A549 (cell line): ENCODE measurements at regions not wholly inside any gene's neighbourhood (a gene's known extent, or its start where the extent isn't known, plus 50 kb on each side); places are given as distances from the start of the nearest gene placed in this dataset.

Experiments
- CHD4 ChIP-seq: fragments of 200-600 bp; sonication (generic); IDR thresholded peaks from 2 replicates; pipeline ENCODE4 v1.6.1; 2016; ENCODE audit warnings: antibody characterized with exemption, mild to moderate bottlenecking, borderline replicate concordance
- CTCF ChIP-seq: fragments of >200 bp; sonication (Bioruptor Twin); formaldehyde crosslinking; IDR thresholded peaks from 3 replicates; pipeline ENCODE4 v1.5.1; 2016
- EP300 ChIP-seq, 2 experiments: fragments of >200 bp; sonication (Bioruptor Twin); formaldehyde crosslinking; IDR thresholded peaks; 2 replicates in 1 of 2; 3 replicates in 1 of 2; pipeline ENCODE4 v1.6.1; 2016 to 2017
- MYC ChIP-seq: IDR thresholded peaks from 2 replicates; pipeline ENCODE4 v1.6.1; 2012; ENCODE audit warnings: mild to moderate bottlenecking, inconsistent platforms, low read length, improper control_type of control experiment, borderline replicate concordance
- PBX3 ChIP-seq: IDR thresholded peaks from 2 replicates; pipeline ENCODE4 v1.6.1; 2012
- POLR2A ChIP-seq: IDR thresholded peaks from 2 replicates; pipeline ENCODE4 v1.6.1; 2012; ENCODE audit warnings: mild to moderate bottlenecking, low read length
- POLR2AphosphoS2 ChIP-seq: conservative IDR thresholded peaks from 2 replicates; pipeline ENCODE4 v1.6.1; 2012; ENCODE audit warnings: low read length, improper control_type of control experiment, inconsistent platforms
- RAD21 ChIP-seq, 2 experiments: fragments of >200 bp in 1 of 2; sonication (Bioruptor Twin) in 1 of 2; formaldehyde crosslinking in 1 of 2; IDR thresholded peaks in 1 of 2; conservative IDR thresholded peaks in 1 of 2; 2 replicates in 1 of 2; 3 replicates in 1 of 2; pipeline ENCODE4 v1.6.1; 2012 to 2018; ENCODE audit warnings: inconsistent platforms in 1 of 2
- REST ChIP-seq: fragments of 200-600 bp; sonication (generic); IDR thresholded peaks from 2 replicates; pipeline ENCODE4 v1.6.1; 2016; ENCODE audit warnings: antibody characterized with exemption, mild to moderate bottlenecking, moderate library complexity
- RNF2 ChIP-seq: fragments of 200-600 bp; sonication (generic); IDR thresholded peaks from 2 replicates; pipeline ENCODE4 v1.6.1; 2016; ENCODE audit warnings: low read depth, mild to moderate bottlenecking, antibody characterized with exemption, moderate library complexity, borderline replicate concordance

GRCh38 chr7:15081891-15082290 is 179.3 kb upstream of the DGKB start:
- no peak for TF ChIP-seq CTCF
- TF ChIP-seq POLR2AphosphoS2, result no peak
- TF ChIP-seq POLR2A, result no peak
- TF ChIP-seq MYC, result no peak
- no peak for TF ChIP-seq RAD21 (conservative IDR thresholded peaks at IDR 0.05 in 1 of 2, IDR thresholded peaks at IDR 0.05 in 1 of 2)
- no peak for TF ChIP-seq EP300 (IDR thresholded peaks at IDR 0.05)
- TF ChIP-seq PBX3, result no peak
- TF ChIP-seq RNF2, result no peak
- no peak for TF ChIP-seq REST
- no peak for TF ChIP-seq CHD4
